Fibroblast of villous mesenchyme (primary cell): ENCODE measurements at regions not wholly inside any gene's neighbourhood (a gene's known extent, or its start where the extent isn't known, plus 50 kb on each side); places are given as distances from the start of the nearest gene placed in this dataset.

Experiments
- DNase-seq: peaks from one replicate; pipeline ENCODE4 v3.0.0-alpha.2; 2010; ENCODE audit warnings: low read depth
- H3K4me3 ChIP-seq: 2 replicates; pipeline ENCODE4 v1.5.1; 2011; ENCODE audit warnings: low read depth, mild to moderate bottlenecking, low read length
- TF ChIP-seq, protein P1 (sequence below): IDR thresholded peaks from 2 replicates; pipeline ENCODE4 v1.5.1; 2012; ENCODE audit warnings: low read depth, mild to moderate bottlenecking, low read length; ENCODE audit not compliant: insufficient read depth

DNA sequence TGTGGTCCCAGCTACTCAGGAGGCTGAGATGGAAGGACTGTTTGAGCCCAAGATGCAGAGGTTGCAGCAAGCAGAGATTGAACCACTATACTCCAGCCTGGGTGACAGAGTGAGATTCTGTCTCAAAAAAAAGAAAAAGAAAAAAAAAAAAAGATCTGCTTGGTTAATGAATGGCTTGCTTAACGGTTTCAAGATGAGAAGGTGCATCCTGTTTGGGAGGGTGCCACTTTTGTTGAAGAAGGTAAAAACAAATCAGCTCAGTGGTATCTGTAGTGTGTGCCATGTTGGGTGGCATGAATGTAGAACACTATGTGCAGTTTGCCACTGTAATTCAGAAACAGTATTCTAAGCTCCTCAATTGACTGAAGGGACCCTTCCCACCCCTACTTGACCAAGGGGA lies 94.9 kb upstream of the ETV3 start:
- DNase-seq, result no peak
- H3K4me3 ChIP-seq, result no peak overlapping the region
- TF ChIP-seq, protein P1, sequence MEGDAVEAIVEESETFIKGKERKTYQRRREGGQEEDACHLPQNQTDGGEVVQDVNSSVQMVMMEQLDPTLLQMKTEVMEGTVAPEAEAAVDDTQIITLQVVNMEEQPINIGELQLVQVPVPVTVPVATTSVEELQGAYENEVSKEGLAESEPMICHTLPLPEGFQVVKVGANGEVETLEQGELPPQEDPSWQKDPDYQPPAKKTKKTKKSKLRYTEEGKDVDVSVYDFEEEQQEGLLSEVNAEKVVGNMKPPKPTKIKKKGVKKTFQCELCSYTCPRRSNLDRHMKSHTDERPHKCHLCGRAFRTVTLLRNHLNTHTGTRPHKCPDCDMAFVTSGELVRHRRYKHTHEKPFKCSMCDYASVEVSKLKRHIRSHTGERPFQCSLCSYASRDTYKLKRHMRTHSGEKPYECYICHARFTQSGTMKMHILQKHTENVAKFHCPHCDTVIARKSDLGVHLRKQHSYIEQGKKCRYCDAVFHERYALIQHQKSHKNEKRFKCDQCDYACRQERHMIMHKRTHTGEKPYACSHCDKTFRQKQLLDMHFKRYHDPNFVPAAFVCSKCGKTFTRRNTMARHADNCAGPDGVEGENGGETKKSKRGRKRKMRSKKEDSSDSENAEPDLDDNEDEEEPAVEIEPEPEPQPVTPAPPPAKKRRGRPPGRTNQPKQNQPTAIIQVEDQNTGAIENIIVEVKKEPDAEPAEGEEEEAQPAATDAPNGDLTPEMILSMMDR, result no peak

DNA sequence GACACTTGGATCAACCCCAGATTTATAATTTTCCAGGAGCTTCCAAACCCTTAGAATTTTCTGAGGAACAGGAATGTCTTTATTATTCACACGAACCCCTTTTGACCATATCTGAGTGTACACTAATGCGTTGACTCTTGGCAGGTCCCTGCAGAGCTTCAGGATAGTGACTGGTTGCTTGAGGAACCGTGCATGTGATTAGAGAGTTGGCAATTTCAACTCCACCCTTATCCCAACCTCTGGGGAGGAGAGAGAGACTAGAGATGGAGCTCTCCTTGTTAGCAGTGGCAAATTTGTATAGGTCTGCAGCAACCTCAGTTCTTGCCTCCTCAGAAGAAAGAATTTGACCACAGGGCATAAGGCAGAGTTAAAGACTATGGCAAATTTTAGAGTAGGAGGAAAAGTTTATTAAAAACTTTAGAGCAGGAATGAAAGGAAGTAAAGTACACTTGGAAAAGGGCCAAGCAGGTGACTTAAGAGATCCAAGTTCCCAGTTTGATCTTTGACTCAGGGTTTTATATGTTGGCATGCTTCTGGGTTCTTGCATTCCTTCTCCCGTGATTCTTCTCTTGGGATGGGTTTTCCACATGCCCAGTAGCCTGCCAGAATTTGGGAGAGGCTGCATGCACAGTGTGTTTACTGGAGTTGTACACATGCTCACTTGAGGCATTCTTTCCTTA lies 93.8 kb upstream of the ETV3 start:
- DNase-seq, result no peak
- no peak overlapping the region for H3K4me3 ChIP-seq
- TF ChIP-seq, protein P1, result no peak

- TF ChIP-seq, protein P1, result no peak
- no peak for DNase-seq
- no peak overlapping the region for H3K4me3 ChIP-seq
Measured at GRCh38 chr1:157230500-157230899, 92.3 kb upstream of the ETV3 start.

DNA sequence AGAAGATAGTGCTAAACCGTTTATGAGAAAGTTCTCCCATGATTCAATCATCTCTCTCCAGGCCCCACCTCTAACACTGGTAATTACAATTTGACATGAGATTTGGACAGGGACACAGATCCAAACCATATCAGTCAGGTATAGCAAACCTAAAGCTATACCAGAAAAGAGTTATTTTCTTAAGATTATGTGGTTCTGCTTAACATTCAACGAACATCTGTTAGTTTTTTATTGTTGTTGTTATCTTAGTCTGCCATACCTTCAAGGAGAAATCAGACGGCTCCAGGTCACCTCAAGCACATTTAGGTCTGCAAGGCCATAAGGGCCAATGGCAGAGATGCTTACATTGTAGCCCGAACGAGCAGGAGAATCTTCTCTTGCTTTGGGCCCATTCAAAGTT lies 89.5 kb upstream of the ETV3 start:
- TF ChIP-seq, protein P1, result no peak
- DNase-seq, result no peak
- no peak overlapping the region for H3K4me3 ChIP-seq

DNA sequence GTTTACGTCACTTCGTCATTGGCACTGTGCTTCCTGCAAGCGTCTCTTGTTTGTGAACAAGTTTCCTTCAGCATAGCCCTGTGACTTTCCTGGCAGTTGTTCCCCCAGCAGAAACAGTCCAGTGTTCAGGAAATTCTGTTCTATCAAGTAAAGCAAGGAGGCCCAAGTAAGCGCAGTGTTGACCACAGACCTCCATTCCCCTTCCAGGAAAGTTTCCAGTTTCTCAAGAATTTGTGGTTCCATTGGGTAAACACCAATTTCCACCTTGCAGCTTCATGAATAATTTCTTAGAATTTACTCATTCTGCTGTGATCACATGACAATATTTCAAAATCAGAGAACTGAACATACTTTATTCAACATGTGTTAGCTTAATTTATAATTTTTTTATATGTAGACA lies 88.5 kb upstream of the ETV3 start:
- no peak overlapping the region for H3K4me3 ChIP-seq
- TF ChIP-seq, protein P1, result no peak
- DNase-seq, result no peak

GRCh38 chr1:157219600-157219999 lies 81.4 kb upstream of the ETV3 start:
- H3K4me3 ChIP-seq, result no peak overlapping the region
- TF ChIP-seq, protein P1, result no peak
- no peak for DNase-seq

GRCh38 chr1:157219182-157219581 lies 81.0 kb upstream of the ETV3 start:
- TF ChIP-seq, protein P1, result no peak
- H3K4me3 ChIP-seq, result no peak overlapping the region
- DNase-seq, result no peak
